Gastrocnemius medialis (tissue), 4 donors: ENCODE measurements at regions not wholly inside any gene's neighbourhood (a gene's known extent, or its start where the extent isn't known, plus 50 kb on each side); places are given as distances from the start of the nearest gene placed in this dataset.

Experiments
- POLR2A ChIP-seq, 2 donors: fragments of 450-650 bp; IDR thresholded peaks; one replicate each; pipeline ENCODE4 v1.6.1; 2017; ENCODE audit warnings: antibody characterized with exemption in 2 of 2, mild to moderate bottlenecking in 2 of 2, moderate library complexity in 2 of 2
- TF ChIP-seq, protein P1 (sequence below), 5 experiments: fragments of 450-650 bp in 3 of 5; fragments of 200-600 bp in 2 of 5; sonication (generic) in 2 of 5; IDR thresholded peaks in 4 of 5; conservative IDR thresholded peaks in 1 of 5; 1 replicate in 4 of 5; 2 replicates in 1 of 5; pipeline ENCODE4 v1.5.1; 2016 to 2019; ENCODE audit warnings: antibody characterized with exemption in 5 of 5, mild to moderate bottlenecking in 3 of 5, moderate library complexity in 3 of 5

DNA sequence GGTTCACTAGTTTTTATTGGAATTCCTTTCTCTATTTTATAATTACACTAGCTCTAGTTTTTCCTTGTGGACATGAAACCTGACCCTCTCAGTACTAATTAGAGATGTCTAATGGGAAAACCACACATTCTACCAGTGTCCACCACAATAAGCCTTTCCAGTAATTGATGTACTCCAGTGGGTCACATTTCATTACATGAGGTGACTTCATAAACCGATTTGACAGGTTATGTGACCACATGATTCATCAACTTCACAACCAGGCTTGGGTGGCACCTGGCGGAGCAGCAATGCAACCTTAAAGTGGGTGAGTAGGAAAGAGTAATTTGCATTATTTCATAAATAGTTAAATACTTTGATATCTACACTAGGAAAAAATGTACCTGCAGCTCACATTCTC, 284.2 kb upstream of the ADAMTS16 start:
- TF ChIP-seq, protein P1, sequence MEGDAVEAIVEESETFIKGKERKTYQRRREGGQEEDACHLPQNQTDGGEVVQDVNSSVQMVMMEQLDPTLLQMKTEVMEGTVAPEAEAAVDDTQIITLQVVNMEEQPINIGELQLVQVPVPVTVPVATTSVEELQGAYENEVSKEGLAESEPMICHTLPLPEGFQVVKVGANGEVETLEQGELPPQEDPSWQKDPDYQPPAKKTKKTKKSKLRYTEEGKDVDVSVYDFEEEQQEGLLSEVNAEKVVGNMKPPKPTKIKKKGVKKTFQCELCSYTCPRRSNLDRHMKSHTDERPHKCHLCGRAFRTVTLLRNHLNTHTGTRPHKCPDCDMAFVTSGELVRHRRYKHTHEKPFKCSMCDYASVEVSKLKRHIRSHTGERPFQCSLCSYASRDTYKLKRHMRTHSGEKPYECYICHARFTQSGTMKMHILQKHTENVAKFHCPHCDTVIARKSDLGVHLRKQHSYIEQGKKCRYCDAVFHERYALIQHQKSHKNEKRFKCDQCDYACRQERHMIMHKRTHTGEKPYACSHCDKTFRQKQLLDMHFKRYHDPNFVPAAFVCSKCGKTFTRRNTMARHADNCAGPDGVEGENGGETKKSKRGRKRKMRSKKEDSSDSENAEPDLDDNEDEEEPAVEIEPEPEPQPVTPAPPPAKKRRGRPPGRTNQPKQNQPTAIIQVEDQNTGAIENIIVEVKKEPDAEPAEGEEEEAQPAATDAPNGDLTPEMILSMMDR (IDR thresholded peaks at IDR 0.05 in 4 of 5, conservative IDR thresholded peaks at IDR 0.05 in 1 of 5), result no peak
- no peak for TF ChIP-seq POLR2A (IDR thresholded peaks at IDR 0.05)
